Esophagus squamous epithelium (tissue), 5 donors: ENCODE measurements at regions not wholly inside any gene's neighbourhood (a gene's known extent, or its start where the extent isn't known, plus 50 kb on each side); places are given as distances from the start of the nearest gene placed in this dataset.
"Not testable (repeated sequence)": the region's sequence is repeated elsewhere in the genome, so short reads cannot be mapped to it uniquely, and the experiment has no call there.

Experiments used
- DNase-seq: peaks from one replicate; lab custom pipeline; 2025; lab: John Stamatoyannopoulos, UW
- H3K27ac ChIP-seq, 4 donors: fragments of 200-600 bp; sonication (generic); one replicate each; pipeline ENCODE4 v1.5.1; 2016 to 2019; ENCODE audit warnings: mild to moderate bottlenecking in 1 of 4
- H3K27me3 ChIP-seq, 4 donors: fragments of 200-600 bp; sonication (generic); 1 replicate in 3 of 4; 2 replicates in 1 of 4; pipeline versions ENCODE4 v1.5.1 to v1.6.0; 2017 to 2021; ENCODE audit warnings: antibody characterized with exemption in 1 of 4
- H3K36me3 ChIP-seq, 3 donors: fragments of 200-600 bp; sonication (generic); one replicate each; pipeline ENCODE4 v1.5.1; 2016 to 2019
- H3K4me1 ChIP-seq, 3 donors: fragments of 200-600 bp; sonication (generic); one replicate each; pipeline ENCODE4 v1.5.1; 2017 to 2019
- H3K4me3 ChIP-seq, 4 donors: fragments of 200-600 bp; sonication (generic); 1 replicate in 3 of 4; 2 replicates in 1 of 4; pipeline ENCODE4 v1.5.1; 2016 to 2019; ENCODE audit warnings: mild to moderate bottlenecking in 2 of 4, moderate library complexity in 1 of 4
- H3K9me3 ChIP-seq, 3 donors: fragments of 200-600 bp; sonication (generic); one replicate each; pipeline ENCODE4 v1.5.1; 2016 to 2019
- CTCF ChIP-seq, 6 experiments: fragments of 450-650 bp in 4 of 6; fragments of 200-600 bp in 2 of 6; sonication (generic) in 2 of 6; IDR thresholded peaks; one replicate each; pipeline ENCODE4 v1.5.1; 2016 to 2019; ENCODE audit warnings: antibody characterized with exemption in 6 of 6, mild to moderate bottlenecking in 4 of 6, moderate library complexity in 4 of 6
- POLR2A ChIP-seq, 4 donors: fragments of 450-650 bp; IDR thresholded peaks; one replicate each; pipeline ENCODE4 v1.6.1; 2017; ENCODE audit warnings: antibody characterized with exemption in 4 of 4, mild to moderate bottlenecking in 4 of 4, moderate library complexity in 3 of 4
- WGBS, 2 donors: methylation state at CpG; one replicate each; pipeline ENCODE4 v1.1.5; 2018; 5-methylcytosine and 5-hydroxymethylcytosine counted together
- intact Hi-C: fragments of 100-400 bp; cut with DNase I; formaldehyde crosslinking; loops from one replicate; pipeline ENCODE4 v1.15.0; 2022
- donor health status: DM: yes; HTN: yes; CAD: no.

- no peak overlapping the region for H3K4me3 ChIP-seq
- no peak overlapping the region for H3K27ac ChIP-seq
- no peaks in the 10 kb centered on the region for H3K4me1 ChIP-seq
- whole genome bisulfite sequencing, 2 donors: 75 to 82% methylated on average over 1 of the region's 1 CpG
- H3K9me3 ChIP-seq: no peaks in the 10 kb centered on the region
- DNase-seq: no peak
- no peak for TF ChIP-seq CTCF (IDR thresholded peaks at IDR 0.05)
- TF ChIP-seq POLR2A (IDR thresholded peaks at IDR 0.05): no peak
- intact Hi-C loops: no loop called here
- H3K36me3 ChIP-seq: no peaks in the 10 kb centered on the region
- no peaks in the 10 kb centered on the region for H3K27me3 ChIP-seq
Measured at GRCh38 chr17:70324031-70324430, 154.7 kb downstream of the KCNJ2 start.

- Histone ChIP-seq H3K36me3 (no peaks in the 10 kb centered on the region), H3K27ac (no peak overlapping the region), H3K4me3 (no peak overlapping the region), H3K4me1 (no peaks in the 10 kb centered on the region), H3K9me3 (no peaks in the 10 kb centered on the region), H3K27me3 (no peaks in the 10 kb centered on the region)
- 60 to 63% methylated on average over 1 of the region's 1 CpG for WGBS, 2 donors
- intact Hi-C loops: no loop called here
- no peak for TF ChIP-seq POLR2A (IDR thresholded peaks at IDR 0.05)
- no peak for TF ChIP-seq CTCF (IDR thresholded peaks at IDR 0.05)
- DNase-seq: no peak
Measured at GRCh38 chr17:70327279-70327678, 157.9 kb downstream of the KCNJ2 start.

GRCh38 chr17:70327723-70328122 is 158.4 kb downstream of the KCNJ2 start:
- Histone ChIP-seq H3K36me3 (no peaks in the 10 kb centered on the region), H3K9me3 (no peaks in the 10 kb centered on the region), H3K27me3 (no peaks in the 10 kb centered on the region), H3K4me3 (no peak overlapping the region), H3K4me1 (no peaks in the 10 kb centered on the region), H3K27ac (no peak overlapping the region)
- DNase-seq: no peak
- 44 to 63% methylated on average over 10 of the region's 10 CpGs for WGBS, 2 donors
- intact Hi-C loops: no loop called here
- TF ChIP-seq CTCF (IDR thresholded peaks at IDR 0.05) (no peak), POLR2A (IDR thresholded peaks at IDR 0.05) (no peak)

- DNase-seq: no peak
- Histone ChIP-seq H3K27ac (no peak overlapping the region), H3K4me3 (no peak overlapping the region), H3K4me1 (no peaks in the 10 kb centered on the region), H3K9me3 (no peaks in the 10 kb centered on the region), H3K36me3 (no peaks in the 10 kb centered on the region), H3K27me3 (no peaks in the 10 kb centered on the region)
- intact Hi-C loops: no loop called here
- WGBS, 2 donors: 95 to 100% methylated on average over 2 of the region's 2 CpGs
- no peak for TF ChIP-seq CTCF (IDR thresholded peaks at IDR 0.05)
- TF ChIP-seq POLR2A (IDR thresholded peaks at IDR 0.05): no peak
Measured at GRCh38 chr17:70329721-70330120, 160.4 kb downstream of the KCNJ2 start.

- H3K4me1 ChIP-seq, H3K4me3 ChIP-seq, DNase-seq, H3K27ac ChIP-seq, H3K27me3 ChIP-seq, H3K9me3 ChIP-seq, H3K36me3 ChIP-seq, intact Hi-C loops: not testable (repeated sequence)
- 100% methylated on average over 1 of the region's 1 CpG for WGBS, 2 donors
Measured at GRCh38 chr17:70331066-70331465, 161.7 kb downstream of the KCNJ2 start.
